Adrenal gland (tissue), 5 donors: ENCODE measurements at regions not wholly inside any gene's neighbourhood (a gene's known extent, or its start where the extent isn't known, plus 50 kb on each side); places are given as distances from the start of the nearest gene placed in this dataset.

Experiments
- POLR2A ChIP-seq, 2 donors: fragments of 450-650 bp; IDR thresholded peaks; one replicate each; pipeline ENCODE4 v1.6.1; 2017; ENCODE audit warnings: antibody characterized with exemption in 2 of 2, mild to moderate bottlenecking in 2 of 2, moderate library complexity in 1 of 2
- TF ChIP-seq, protein P1 (sequence below), 6 experiments: fragments of 450-650 bp in 4 of 6; fragments of 200-600 bp in 2 of 6; sonication (generic) in 1 of 6; IDR thresholded peaks; 1 replicate in 5 of 6; 2 replicates in 1 of 6; pipeline versions ENCODE4 v1.5.1 to v1.8.0; 2016 to 2021; ENCODE audit warnings: antibody characterized with exemption in 6 of 6, mild to moderate bottlenecking in 2 of 6, moderate library complexity in 1 of 6
- donor health status: DM: no; HTN: no; CAD: no.

DNA sequence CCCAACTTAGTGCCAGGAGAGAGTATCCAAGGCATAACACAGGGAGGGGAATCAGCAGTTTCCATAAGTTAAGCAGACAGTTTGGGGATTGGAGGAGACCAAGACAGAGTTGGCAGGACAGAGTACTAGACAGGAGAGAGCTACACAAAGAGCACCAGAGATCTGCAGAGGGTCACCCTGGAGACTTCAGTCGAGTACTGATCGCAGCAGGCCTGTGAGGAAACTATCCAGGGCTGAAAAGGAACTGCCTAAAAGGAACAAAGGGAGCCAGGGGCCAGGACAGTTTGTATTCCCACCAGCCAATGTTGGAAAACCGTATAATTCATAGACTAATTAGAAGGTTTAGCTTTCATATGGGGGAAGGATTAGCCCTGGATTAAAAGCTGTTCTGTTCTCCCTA is 80.6 kb upstream of the ENPP6 start:
- TF ChIP-seq, protein P1, sequence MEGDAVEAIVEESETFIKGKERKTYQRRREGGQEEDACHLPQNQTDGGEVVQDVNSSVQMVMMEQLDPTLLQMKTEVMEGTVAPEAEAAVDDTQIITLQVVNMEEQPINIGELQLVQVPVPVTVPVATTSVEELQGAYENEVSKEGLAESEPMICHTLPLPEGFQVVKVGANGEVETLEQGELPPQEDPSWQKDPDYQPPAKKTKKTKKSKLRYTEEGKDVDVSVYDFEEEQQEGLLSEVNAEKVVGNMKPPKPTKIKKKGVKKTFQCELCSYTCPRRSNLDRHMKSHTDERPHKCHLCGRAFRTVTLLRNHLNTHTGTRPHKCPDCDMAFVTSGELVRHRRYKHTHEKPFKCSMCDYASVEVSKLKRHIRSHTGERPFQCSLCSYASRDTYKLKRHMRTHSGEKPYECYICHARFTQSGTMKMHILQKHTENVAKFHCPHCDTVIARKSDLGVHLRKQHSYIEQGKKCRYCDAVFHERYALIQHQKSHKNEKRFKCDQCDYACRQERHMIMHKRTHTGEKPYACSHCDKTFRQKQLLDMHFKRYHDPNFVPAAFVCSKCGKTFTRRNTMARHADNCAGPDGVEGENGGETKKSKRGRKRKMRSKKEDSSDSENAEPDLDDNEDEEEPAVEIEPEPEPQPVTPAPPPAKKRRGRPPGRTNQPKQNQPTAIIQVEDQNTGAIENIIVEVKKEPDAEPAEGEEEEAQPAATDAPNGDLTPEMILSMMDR (IDR thresholded peaks at IDR 0.05) = no peak
- no peak for TF ChIP-seq POLR2A (IDR thresholded peaks at IDR 0.05)
